CD14-positive monocyte (primary cell): ENCODE measurements at regions not wholly inside any gene's neighbourhood (a gene's known extent, or its start where the extent isn't known, plus 50 kb on each side); places are given as distances from the start of the nearest gene placed in this dataset.
"Not testable (repeated sequence)": the region's sequence is repeated elsewhere in the genome, so short reads cannot be mapped to it uniquely, and the experiment has no call there.

Source experiments
- DNase-seq, 3 donors: peaks; one replicate each; pipeline ENCODE4 v3.0.0-alpha.2; 2011 to 2022
- H2AFZ ChIP-seq: 2 replicates; pipeline ENCODE4 v1.6.0; 2012; ENCODE audit warnings: mild to moderate bottlenecking, low read depth, low read length, inconsistent platforms; ENCODE audit not compliant: insufficient read depth, poor library complexity, severe bottlenecking
- H3K27ac ChIP-seq, 2 donors: 1 replicate in 1 of 2; 2 replicates in 1 of 2; pipeline ENCODE4 v1.5.1; 2012 to 2013; ENCODE audit warnings: low read length in 2 of 2, control low read depth in 1 of 2, inconsistent platforms in 1 of 2, low read depth in 1 of 2, mild to moderate bottlenecking in 1 of 2
- H3K27me3 ChIP-seq, 2 donors: one replicate each; pipeline versions ENCODE4 v1.6.0 to v1.6.1; 2011 to 2013; ENCODE audit warnings: low read length in 2 of 2; ENCODE audit not compliant: control insufficient read depth in 2 of 2, insufficient read depth in 2 of 2
- H3K36me3 ChIP-seq, 2 donors: replicated peaks in 1 of 2; 1 replicate in 1 of 2; 2 replicates in 1 of 2; pipeline versions ENCODE4 v1.5.1 to v1.6.1; 2012 to 2013; ENCODE audit warnings: low read length in 2 of 2, control low read depth in 1 of 2, inconsistent platforms in 1 of 2, mild to moderate bottlenecking in 1 of 2; ENCODE audit not compliant: insufficient read depth in 2 of 2, control insufficient read depth in 1 of 2
- H3K4me1 ChIP-seq, 2 donors: 1 replicate in 1 of 2; 2 replicates in 1 of 2; pipeline versions ENCODE4 v1.5.1 to v1.6.1; 2012 to 2013; ENCODE audit warnings: low read length in 2 of 2, control low read depth in 1 of 2, inconsistent platforms in 1 of 2, mild to moderate bottlenecking in 1 of 2, moderate library complexity in 1 of 2; ENCODE audit not compliant: insufficient read depth in 2 of 2, control insufficient read depth in 1 of 2
- H3K4me2 ChIP-seq: replicated peaks from 2 replicates; pipeline ENCODE3; 2012; ENCODE audit warnings: low read length, moderate library complexity, mild to moderate bottlenecking; ENCODE audit not compliant: poor library complexity, severe bottlenecking; ENCODE audit errors: extremely low read depth
- H3K4me3 ChIP-seq, 3 experiments: fragments of 200-600 bp in 1 of 3; sonication (generic) in 1 of 3; replicated peaks in 1 of 3; 1 replicate in 2 of 3; 2 replicates in 1 of 3; pipeline ENCODE4 v1.5.1; 2011 to 2013; ENCODE audit warnings: low read length in 3 of 3, mild to moderate bottlenecking in 3 of 3, control low read depth in 2 of 3, low read depth in 2 of 3, inconsistent platforms in 1 of 3, moderate library complexity in 1 of 3
- H3K79me2 ChIP-seq: 2 replicates; pipeline ENCODE4 v1.6.0; 2012; ENCODE audit warnings: mild to moderate bottlenecking, control low read depth, inconsistent platforms, low read length, moderate library complexity; ENCODE audit not compliant: insufficient read depth
- H3K9ac ChIP-seq: 2 replicates; pipeline ENCODE4 v1.6.0; 2017; ENCODE audit warnings: low read length, mild to moderate bottlenecking; ENCODE audit not compliant: insufficient read depth, poor library complexity, severe bottlenecking
- H3K9me3 ChIP-seq, 2 donors: replicated peaks in 1 of 2; 1 replicate in 1 of 2; 2 replicates in 1 of 2; pipeline versions ENCODE4 v1.5.1 to v1.6.1; 2012 to 2013; ENCODE audit warnings: low read length in 2 of 2, control low read depth in 1 of 2; ENCODE audit not compliant: control insufficient read depth in 1 of 2, insufficient read depth in 1 of 2
- H4K20me1 ChIP-seq: 2 replicates; pipeline ENCODE4 v1.6.0; 2012; ENCODE audit warnings: mild to moderate bottlenecking, low read length, control low read depth, moderate library complexity; ENCODE audit not compliant: insufficient read depth
- H3K27ac Mint-ChIP-seq, 7 donors: one replicate each; pipeline ENCODE4 v1.8.0; 2020; ENCODE audit warnings: mild to moderate bottlenecking in 7 of 7, mixed read lengths in 7 of 7, moderate library complexity in 6 of 7, inconsistent platforms in 2 of 7
- H3K27me3 Mint-ChIP-seq, 3 donors: one replicate each; pipeline ENCODE4 v1.8.0; 2021 to 2022; ENCODE audit warnings: low read depth in 3 of 3, mild to moderate bottlenecking in 3 of 3, mixed read lengths in 3 of 3, moderate library complexity in 3 of 3, inconsistent platforms in 1 of 3
- H3K36me3 Mint-ChIP-seq, 2 donors: one replicate each; pipeline ENCODE4 v1.8.0; 2020; ENCODE audit warnings: mixed read lengths in 2 of 2, inconsistent platforms in 1 of 2, mild to moderate bottlenecking in 1 of 2
- H3K4me1 Mint-ChIP-seq: one replicate; pipeline ENCODE4 v1.8.0; 2020; ENCODE audit warnings: mild to moderate bottlenecking, mixed read lengths
- H3K4me3 Mint-ChIP-seq, 2 donors: one replicate each; pipeline ENCODE4 v1.8.0; 2020; ENCODE audit warnings: mild to moderate bottlenecking in 2 of 2, mixed read lengths in 2 of 2, moderate library complexity in 1 of 2
- H3K9me3 Mint-ChIP-seq, 7 donors: one replicate each; pipeline ENCODE4 v1.8.0; 2020 to 2022; ENCODE audit warnings: mixed read lengths in 7 of 7, mild to moderate bottlenecking in 6 of 7, moderate library complexity in 6 of 7, inconsistent platforms in 2 of 7
- CTCF ChIP-seq: fragments of 200-600 bp; IDR thresholded peaks from one replicate; pipeline ENCODE4 v1.8.0; 2022; ENCODE audit warnings: antibody characterized with exemption, mild to moderate bottlenecking
- WGBS: methylation state at CpG from one replicate; pipeline ENCODE4 v1.1.5; 2013; ENCODE audit warnings: missing lambda C conversion rate; ENCODE audit not compliant: insufficient coverage; 5-methylcytosine and 5-hydroxymethylcytosine counted together
- intact Hi-C, 2 donors: fragments of 100-400 bp; cut with micrococcal nuclease; formaldehyde crosslinking; loops; one replicate each; pipeline versions ENCODE4 v1.15.0 to v1.15.1; 2023

GRCh38 chrX:16357902-16358301, 190.6 kb downstream of the MAGEB17 start:
- Histone ChIP-seq H3K9me3 (peaks cover 0 to 4% of the 10 kb centered on the region in 2 donors), H3K27me3 (no peaks in the 10 kb centered on the region), H3K4me1 (no peaks in the 10 kb centered on the region), H3K4me2 (no peak overlapping the region), H3K27ac (no peak overlapping the region), H4K20me1 (no peaks in the 10 kb centered on the region), H3K4me3 (no peak overlapping the region), H3K9ac (no peak overlapping the region), H2AFZ (no peak overlapping the region), H3K36me3 (no peaks in the 10 kb centered on the region), H3K79me2 (no peaks in the 10 kb centered on the region)
- H3K9me3 Mint-ChIP-seq: peaks cover 2 to 18% (median 4%) of the 10 kb centered on the region in 7 donors
- H3K36me3 Mint-ChIP-seq: no peaks in the 10 kb centered on the region
- H3K27me3 Mint-ChIP-seq: peaks cover 0 to 2% (median 1%) of the 10 kb centered on the region in 3 donors
- H3K4me1 Mint-ChIP-seq: no peaks in the 10 kb centered on the region
- H3K27ac Mint-ChIP-seq: no peak overlapping the region
- no peak for DNase-seq
- intact Hi-C loops: no loop called here
- no peak for TF ChIP-seq CTCF
- no peak overlapping the region for H3K4me3 Mint-ChIP-seq

GRCh38 chrX:16360056-16360455, 192.8 kb downstream of the MAGEB17 start:
- H3K4me3 Mint-ChIP-seq, DNase-seq, H2AFZ ChIP-seq, intact Hi-C loops, H3K36me3 Mint-ChIP-seq, H3K9ac ChIP-seq, H3K27me3 ChIP-seq, H3K79me2 ChIP-seq, H3K4me1 ChIP-seq, H3K27ac ChIP-seq, H3K27me3 Mint-ChIP-seq, H3K4me2 ChIP-seq, H3K36me3 ChIP-seq, H4K20me1 ChIP-seq, H3K27ac Mint-ChIP-seq, H3K4me1 Mint-ChIP-seq, H3K9me3 ChIP-seq, H3K4me3 ChIP-seq: not testable (repeated sequence)
- 97% methylated on average over 3 of the region's 15 CpGs for WGBS
- H3K9me3 Mint-ChIP-seq: peaks cover 2 to 15% (median 5%) of the 10 kb centered on the region in 7 donors
